NOMO-1 treated with DMSO at 0.1 percent for 48 hours (cell line): ENCODE measurements at regions not wholly inside any gene's neighbourhood (a gene's known extent, or its start where the extent isn't known, plus 50 kb on each side); places are given as distances from the start of the nearest gene placed in this dataset.
A peak's percentile ranks its signal among the peaks of the same experiment; 100 is the strongest.
"Not testable (repeated sequence)": the region's sequence is repeated elsewhere in the genome, so short reads cannot be mapped to it uniquely, and the experiment has no call there.

Source experiments
- DNase-seq: peaks from one replicate; lab custom pipeline; 2025; ENCODE audit not compliant: unreplicated experiment; lab: John Stamatoyannopoulos, UW

GRCh38 chr14:89699071-89699470 is 255.5 kb downstream of the EFCAB11 start:
- DNase-seq = no peak

GRCh38 chr14:89697281-89698060 is 257.1 kb downstream of the EFCAB11 start:
- no peak for DNase-seq

GRCh38 chr14:89695846-89696245 is 258.7 kb downstream of the EFCAB11 start:
- DNase-seq = no peak

- no peak for DNase-seq
These were observed 264.4 kb downstream of the EFCAB11 start for GRCh38 chr14:89690139-89690538.

- DNase-seq = not testable (repeated sequence)
These were observed 264.8 kb downstream of the EFCAB11 start for GRCh38 chr14:89689711-89690110.

GRCh38 chr14:89688507-89689211 is 265.9 kb downstream of the EFCAB11 start:
- no peak for DNase-seq

GRCh38 chr14:89687129-89687528 is 267.4 kb downstream of the EFCAB11 start:
- DNase-seq = not testable (repeated sequence)

- no peak for DNase-seq
These were observed 267.1 kb upstream of the FOXN3 start for GRCh38 chr14:89684139-89684538.

- DNase-seq = peak; percentile 87
These were observed 264.3 kb upstream of the FOXN3 start for GRCh38 chr14:89681086-89682018.

GRCh38 chr14:89680156-89680555 is 263.1 kb upstream of the FOXN3 start:
- no peak for DNase-seq

- DNase-seq = no peak
These were observed 261.7 kb upstream of the FOXN3 start for GRCh38 chr14:89678768-89679167.

- DNase-seq = no peak
These were observed 258.6 kb upstream of the FOXN3 start for GRCh38 chr14:89675590-89675989.

GRCh38 chr14:89674936-89675335 is 257.9 kb upstream of the FOXN3 start:
- DNase-seq = no peak

- no peak for DNase-seq
These were observed 257.2 kb upstream of the FOXN3 start for GRCh38 chr14:89674240-89674639.

- DNase-seq = no peak
These were observed 256.6 kb upstream of the FOXN3 start for GRCh38 chr14:89673512-89674225.

GRCh38 chr14:89672636-89673511 is 255.8 kb upstream of the FOXN3 start:
- DNase-seq = no peak

- peak; percentile 55 for DNase-seq
These were observed 252.2 kb upstream of the FOXN3 start for GRCh38 chr14:89669193-89669592.

GRCh38 chr14:89667983-89668382 is 250.9 kb upstream of the FOXN3 start:
- no peak for DNase-seq

GRCh38 chr14:89665300-89666081 is 248.5 kb upstream of the FOXN3 start:
- DNase-seq = not testable (repeated sequence)
